ENCODE measurements at regions not wholly inside any gene's neighbourhood (a gene's known extent, or its start where the extent isn't known, plus 50 kb on each side); places are given as distances from the start of the nearest gene placed in this dataset.
A peak's percentile ranks its signal among the peaks of the same experiment; 100 is the strongest.

DNA sequence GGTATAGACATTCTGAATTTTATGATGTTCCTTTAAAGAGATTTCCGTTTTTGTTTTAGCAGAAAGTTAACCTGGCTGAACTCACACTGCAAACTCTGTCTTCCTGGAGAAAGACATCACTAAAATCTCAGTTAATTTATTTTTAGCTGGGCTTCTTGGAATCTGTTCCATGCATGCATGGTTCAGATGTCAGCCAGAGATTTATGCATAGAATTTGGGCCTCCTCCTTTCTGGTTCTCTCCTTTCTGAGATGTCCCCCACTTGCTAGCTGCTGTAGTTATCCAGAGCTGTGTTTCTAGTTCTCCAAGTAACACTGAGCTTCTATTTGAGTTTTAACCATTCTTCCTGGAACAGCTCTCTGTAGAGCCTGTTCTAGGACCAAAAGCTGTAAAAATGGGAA is 77.3 kb upstream of the TANC2 start:
- ChIA-PET POLR2A (ENCODE audit: unreplicated experiment) (interaction anchor here (0.6 kb wide), 1 partner anchor 40 kb away, joined by 3 read pairs; no protein-coding TSS in a partner anchor), CTCF (no interaction called here)
- intact Hi-C loops (cut with micrococcal nuclease), result loop anchor here (1.0 to 2.0 kb wide), 3 partner anchors 11 to 186 kb away; no protein-coding TSS in a partner anchor
- no peaks in the 10 kb centered on the region for H3K36me3 ChIP-seq (ENCODE audit: low read depth, low read length)
- H4K20me1 ChIP-seq (ENCODE audit: low read length), result no peaks in the 10 kb centered on the region
- no peak overlapping the region for H2AFZ ChIP-seq (ENCODE audit: low read length)
- ATAC-seq, result no peak
- H3K9me3 ChIP-seq (ENCODE audit: low read length), result no peaks in the 10 kb centered on the region
- H3K4me3 ChIP-seq (ENCODE audit: low read length), result 0 out of 2 replicates have a peak overlapping the region, but pooled peaks have one; percentile 1
- peak overlapping the region; percentile 78 for H3K27ac ChIP-seq (ENCODE audit: low read length)
- H3F3A ChIP-seq (ENCODE audit: low read length, unreplicated experiment), result peaks cover 6% of the 10 kb centered on the region
- H3K9me2 ChIP-seq (replicated peaks; ENCODE audit: low read length), result no peaks in the 10 kb centered on the region
- peak; percentile 14 for DNase-seq
- H3K79me2 ChIP-seq (ENCODE audit: low read length), result no peaks in the 10 kb centered on the region
- peaks cover 39% of the 10 kb centered on the region for H3K4me1 ChIP-seq (ENCODE audit: insufficient read depth, low read length)
- H3K4me2 ChIP-seq (ENCODE audit: low read length), result peak overlapping the region; percentile 55
- no peaks in the 10 kb centered on the region for H3K27me3 ChIP-seq (ENCODE audit: low read length)
- H3K9ac ChIP-seq (ENCODE audit: low read length), result peak overlapping the region; percentile 0; the same call in 1 of the 2 replicates
- TF ChIP-seq, protein P1, sequence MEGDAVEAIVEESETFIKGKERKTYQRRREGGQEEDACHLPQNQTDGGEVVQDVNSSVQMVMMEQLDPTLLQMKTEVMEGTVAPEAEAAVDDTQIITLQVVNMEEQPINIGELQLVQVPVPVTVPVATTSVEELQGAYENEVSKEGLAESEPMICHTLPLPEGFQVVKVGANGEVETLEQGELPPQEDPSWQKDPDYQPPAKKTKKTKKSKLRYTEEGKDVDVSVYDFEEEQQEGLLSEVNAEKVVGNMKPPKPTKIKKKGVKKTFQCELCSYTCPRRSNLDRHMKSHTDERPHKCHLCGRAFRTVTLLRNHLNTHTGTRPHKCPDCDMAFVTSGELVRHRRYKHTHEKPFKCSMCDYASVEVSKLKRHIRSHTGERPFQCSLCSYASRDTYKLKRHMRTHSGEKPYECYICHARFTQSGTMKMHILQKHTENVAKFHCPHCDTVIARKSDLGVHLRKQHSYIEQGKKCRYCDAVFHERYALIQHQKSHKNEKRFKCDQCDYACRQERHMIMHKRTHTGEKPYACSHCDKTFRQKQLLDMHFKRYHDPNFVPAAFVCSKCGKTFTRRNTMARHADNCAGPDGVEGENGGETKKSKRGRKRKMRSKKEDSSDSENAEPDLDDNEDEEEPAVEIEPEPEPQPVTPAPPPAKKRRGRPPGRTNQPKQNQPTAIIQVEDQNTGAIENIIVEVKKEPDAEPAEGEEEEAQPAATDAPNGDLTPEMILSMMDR (conservative IDR thresholded peaks at IDR 0.05; ENCODE audit: low read depth, low read length), result no peak
- TF ChIP-seq EZH2 (IDR thresholded peaks at IDR 0.05; ENCODE audit: low read length, unreplicated experiment) (no peak), EZH2phosphoT487 (IDR thresholded peaks at IDR 0.05; ENCODE audit: borderline replicate concordance, low read length) (no peak)
- no TSS peak for BruUV-seq (replicated peaks)

DNA sequence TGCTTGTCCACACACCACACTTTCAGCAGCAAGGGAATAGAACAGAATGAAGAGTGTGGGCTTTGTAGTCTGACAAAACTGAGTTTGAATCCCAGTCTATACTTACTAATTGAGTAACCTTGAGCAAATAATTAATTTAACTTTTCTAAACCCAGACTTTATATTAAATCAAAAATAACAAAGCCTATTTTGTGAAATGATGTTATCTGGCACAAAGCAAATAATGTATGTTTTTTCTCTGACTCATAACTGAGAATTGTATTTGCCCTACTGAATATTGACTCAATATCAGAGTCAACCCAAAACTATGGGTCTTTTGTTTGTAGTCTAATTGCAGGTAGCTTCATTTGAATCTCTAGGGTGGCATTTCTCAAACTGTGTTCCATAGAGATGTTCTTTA is 77.9 kb upstream of the TANC2 start:
- no peaks in the 10 kb centered on the region for H3K9me2 ChIP-seq (replicated peaks; ENCODE audit: low read length)
- H3K4me3 ChIP-seq (ENCODE audit: low read length), result 0 out of 2 replicates have a peak overlapping the region, but pooled peaks have one; percentile 1
- no peak overlapping the region for H2AFZ ChIP-seq (ENCODE audit: low read length)
- peaks cover 6% of the 10 kb centered on the region for H3F3A ChIP-seq (ENCODE audit: low read length, unreplicated experiment)
- no peaks in the 10 kb centered on the region for H3K79me2 ChIP-seq (ENCODE audit: low read length)
- H3K36me3 ChIP-seq (ENCODE audit: low read depth, low read length), result no peaks in the 10 kb centered on the region
- H3K27ac ChIP-seq (ENCODE audit: low read length), result peak overlapping the region; percentile 78
- no TSS peak for BruUV-seq (replicated peaks)
- ChIA-PET POLR2A (ENCODE audit: unreplicated experiment) (interaction anchor here (0.6 kb wide), 1 partner anchor 40 kb away, joined by 3 read pairs; no protein-coding TSS in a partner anchor), CTCF (no interaction called here)
- H4K20me1 ChIP-seq (ENCODE audit: low read length), result no peaks in the 10 kb centered on the region
- H3K9ac ChIP-seq (ENCODE audit: low read length), result peak overlapping the region; percentile 22; the same call in 1 of the 2 replicates
- H3K9me3 ChIP-seq (ENCODE audit: low read length), result no peaks in the 10 kb centered on the region
- peak; percentile 67 for ATAC-seq
- H3K4me2 ChIP-seq (ENCODE audit: low read length), result peak overlapping the region; percentile 55
- no peaks in the 10 kb centered on the region for H3K27me3 ChIP-seq (ENCODE audit: low read length)
- TF ChIP-seq EZH2phosphoT487 (IDR thresholded peaks at IDR 0.05; ENCODE audit: borderline replicate concordance, low read length) (no peak), EZH2 (IDR thresholded peaks at IDR 0.05; ENCODE audit: low read length, unreplicated experiment) (no peak)
- TF ChIP-seq, protein P1 (conservative IDR thresholded peaks at IDR 0.05; ENCODE audit: low read depth, low read length), result no peak
- peak; percentile 91 for DNase-seq
- H3K4me1 ChIP-seq (ENCODE audit: insufficient read depth, low read length), result peaks cover 33% of the 10 kb centered on the region
- intact Hi-C loops (cut with micrococcal nuclease), result loop anchor here (1.0 to 2.0 kb wide), 3 partner anchors 11 to 185 kb away; no protein-coding TSS in a partner anchor

DNA sequence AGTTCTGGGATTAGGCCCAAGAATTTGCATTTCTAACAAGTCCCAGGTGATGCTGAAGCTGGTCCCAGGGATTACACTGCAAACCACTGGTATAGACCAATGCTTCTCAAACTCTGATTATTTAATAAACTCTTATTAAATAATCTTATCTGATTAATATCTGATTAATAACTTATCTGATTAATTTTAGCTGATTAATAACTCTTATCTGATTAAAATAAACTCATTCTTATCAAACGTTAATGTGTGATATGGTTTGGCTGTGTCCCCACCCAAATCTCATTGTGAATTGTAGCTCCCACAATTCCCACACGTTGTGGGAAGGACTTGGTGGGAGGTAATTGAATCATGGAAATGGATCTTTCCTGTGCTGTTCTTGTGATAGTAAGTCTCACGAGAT is 78.6 kb upstream of the TANC2 start:
- Histone ChIP-seq H3K9me3 (ENCODE audit: low read length) (no peaks in the 10 kb centered on the region), H3F3A (ENCODE audit: low read length, unreplicated experiment) (peaks cover 3% of the 10 kb centered on the region), H3K36me3 (ENCODE audit: low read depth, low read length) (no peaks in the 10 kb centered on the region), H3K79me2 (ENCODE audit: low read length) (no peaks in the 10 kb centered on the region), H3K4me2 (ENCODE audit: low read length) (peak overlapping the region; percentile 55), H3K9ac (ENCODE audit: low read length) (peak overlapping the region; percentile 22; the same call in 1 of the 2 replicates), H3K4me3 (ENCODE audit: low read length) (no peak overlapping the region), H3K27me3 (ENCODE audit: low read length) (no peaks in the 10 kb centered on the region), H4K20me1 (ENCODE audit: low read length) (no peaks in the 10 kb centered on the region), H3K4me1 (ENCODE audit: insufficient read depth, low read length) (peaks cover 28% of the 10 kb centered on the region), H3K27ac (ENCODE audit: low read length) (peak overlapping the region; percentile 78), H3K9me2 (replicated peaks; ENCODE audit: low read length) (no peaks in the 10 kb centered on the region), H2AFZ (ENCODE audit: low read length) (no peak overlapping the region)
- DNase-seq, result no peak
- intact Hi-C loops (cut with micrococcal nuclease), result no loop called here
- no peak for ATAC-seq
- POLR2A ChIA-PET (ENCODE audit: unreplicated experiment), result no interaction called here
- CTCF ChIA-PET, result no interaction called here
- no TSS peak for BruUV-seq (replicated peaks)
- TF ChIP-seq EZH2 (IDR thresholded peaks at IDR 0.05; ENCODE audit: low read length, unreplicated experiment) (no peak), EZH2phosphoT487 (IDR thresholded peaks at IDR 0.05; ENCODE audit: borderline replicate concordance, low read length) (no peak)
- TF ChIP-seq, protein P1 (conservative IDR thresholded peaks at IDR 0.05; ENCODE audit: low read depth, low read length), result no peak

All from PC-3 (cell line).